Non-pigmented ciliary epithelial cell (primary cell): ENCODE measurements at regions not wholly inside any gene's neighbourhood (a gene's known extent, or its start where the extent isn't known, plus 50 kb on each side); places are given as distances from the start of the nearest gene placed in this dataset.

Experiments
- DNase-seq: peaks from one replicate; pipeline ENCODE4 v3.0.0-alpha.2; 2010; ENCODE audit warnings: low read depth

GRCh38 chrX:8232406-8232805 lies 61.3 kb upstream of the VCX2 start:
- DNase-seq = no peak

- DNase-seq = no peak
Observed at GRCh38 chrX:8233091-8233490, 62.0 kb upstream of the VCX2 start.

- DNase-seq = peak; percentile 24
Observed at GRCh38 chrX:8235026-8235425, 64.0 kb upstream of the VCX2 start.

- DNase-seq = no peak
Observed at GRCh38 chrX:8237718-8238117, 66.7 kb upstream of the VCX2 start.

- DNase-seq = no peak
Observed at GRCh38 chrX:8242431-8243020, 71.5 kb upstream of the VCX2 start.

GRCh38 chrX:8244301-8244700 lies 73.2 kb upstream of the VCX2 start:
- no peak for DNase-seq

- DNase-seq = no peak
Observed at GRCh38 chrX:8245411-8245810, 74.3 kb upstream of the VCX2 start.

- no peak for DNase-seq
Observed at GRCh38 chrX:8253096-8253495, 82.0 kb upstream of the VCX2 start.

GRCh38 chrX:8254401-8254800 lies 83.3 kb upstream of the VCX2 start:
- DNase-seq = no peak

GRCh38 chrX:8272821-8273220 lies 101.8 kb upstream of the VCX2 start:
- DNase-seq = no peak

GRCh38 chrX:8273451-8273895 lies 102.4 kb upstream of the VCX2 start:
- no peak for DNase-seq

- no peak for DNase-seq
Observed at GRCh38 chrX:8274170-8274569, 103.1 kb upstream of the VCX2 start.

GRCh38 chrX:8278557-8278956 lies 107.5 kb upstream of the VCX2 start:
- DNase-seq = no peak

GRCh38 chrX:8279323-8279722 lies 108.3 kb upstream of the VCX2 start:
- DNase-seq = no peak

- no peak for DNase-seq
Observed at GRCh38 chrX:8284131-8284530, 113.1 kb upstream of the VCX2 start.

GRCh38 chrX:8288590-8288989 lies 117.5 kb upstream of the VCX2 start:
- DNase-seq = no peak

- peak; percentile 27 for DNase-seq
Observed at GRCh38 chrX:8289523-8289922, 118.5 kb upstream of the VCX2 start.

GRCh38 chrX:8297766-8298165 lies 126.7 kb upstream of the VCX2 start:
- no peak for DNase-seq

- no peak for DNase-seq
Observed at GRCh38 chrX:8304668-8305067, 133.6 kb upstream of the VCX2 start.

GRCh38 chrX:8305350-8305749 lies 134.3 kb upstream of the VCX2 start:
- DNase-seq = no peak

GRCh38 chrX:8306291-8306925 lies 135.3 kb upstream of the VCX2 start:
- no peak for DNase-seq

GRCh38 chrX:8310409-8310808 lies 139.3 kb upstream of the VCX2 start:
- DNase-seq = no peak

- DNase-seq = no peak
Observed at GRCh38 chrX:8313844-8314243, 142.8 kb upstream of the VCX2 start.

GRCh38 chrX:8314881-8315280 lies 143.8 kb upstream of the VCX2 start:
- no peak for DNase-seq
